Spleen (tissue), 11 donors: ENCODE measurements at regions not wholly inside any gene's neighbourhood (a gene's known extent, or its start where the extent isn't known, plus 50 kb on each side); places are given as distances from the start of the nearest gene placed in this dataset.

Source experiments
- DNase-seq: peaks from one replicate; pipeline ENCODE4 v3.0.0-alpha.2; 2020
- H3K27ac ChIP-seq, 8 donors: fragments of 200-600 bp; sonication (generic) in 7 of 8; 1 replicate in 4 of 8; 2 replicates in 4 of 8; pipeline versions ENCODE4 v1.5.0 to v1.8.0; 2016 to 2021; ENCODE audit warnings: inconsistent platforms in 4 of 8, mild to moderate bottlenecking in 4 of 8, moderate library complexity in 1 of 8
- H3K27me3 ChIP-seq, 7 donors: fragments of 200-600 bp; sonication (generic) in 6 of 7; replicated peaks in 1 of 7; 1 replicate in 4 of 7; 2 replicates in 3 of 7; pipeline versions ENCODE4 v1.5.0 to v1.8.0; 2016 to 2021; ENCODE audit warnings: inconsistent platforms in 3 of 7, mild to moderate bottlenecking in 1 of 7
- H3K36me3 ChIP-seq, 6 donors: fragments of 200-600 bp; sonication (generic) in 5 of 6; 1 replicate in 4 of 6; 2 replicates in 2 of 6; pipeline versions ENCODE4 v1.5.0 to v1.8.0; 2016 to 2021; ENCODE audit warnings: inconsistent platforms in 2 of 6
- H3K4me1 ChIP-seq, 6 donors: fragments of 200-600 bp; sonication (generic) in 5 of 6; 1 replicate in 3 of 6; 2 replicates in 3 of 6; pipeline versions ENCODE4 v1.5.0 to v1.8.0; 2016 to 2021; ENCODE audit warnings: inconsistent platforms in 3 of 6
- H3K4me3 ChIP-seq, 8 donors: fragments of 200-600 bp; sonication (generic) in 7 of 8; 1 replicate in 4 of 8; 2 replicates in 4 of 8; pipeline versions ENCODE4 v1.5.0 to v1.8.0; 2016 to 2021; ENCODE audit warnings: inconsistent platforms in 4 of 8, mild to moderate bottlenecking in 4 of 8, moderate library complexity in 2 of 8
- H3K9me3 ChIP-seq, 8 donors: fragments of 200-600 bp; sonication (generic) in 7 of 8; 1 replicate in 4 of 8; 2 replicates in 4 of 8; pipeline versions ENCODE4 v1.5.0 to v1.8.0; 2016 to 2021; ENCODE audit warnings: inconsistent platforms in 4 of 8
- CTCF ChIP-seq, 11 experiments: fragments of 200-600 bp in 7 of 11; fragments of 450-650 bp in 4 of 11; sonication (generic) in 4 of 11; IDR thresholded peaks in 8 of 11; conservative IDR thresholded peaks in 3 of 11; 1 replicate in 7 of 11; 2 replicates in 4 of 11; pipeline versions ENCODE4 v1.4.0 to v1.8.0; 2016 to 2021; ENCODE audit warnings: antibody characterized with exemption in 11 of 11, inconsistent platforms in 4 of 11, mild to moderate bottlenecking in 1 of 11
- POLR2A ChIP-seq, 3 donors: fragments of 450-650 bp; IDR thresholded peaks; one replicate each; pipeline ENCODE4 v1.5.1; 2017; ENCODE audit warnings: antibody characterized with exemption in 3 of 3, mild to moderate bottlenecking in 1 of 3
- POLR2AphosphoS5 ChIP-seq, 3 donors: sonication (generic); formaldehyde crosslinking; IDR thresholded peaks; one replicate each; pipeline ENCODE4 v1.5.1; 2017; ENCODE audit warnings: antibody characterized with exemption in 3 of 3
- WGBS, 5 donors: extraction: QIAGEN DNeasy Blood & Tissue Kit in 3 of 5; methylation state at CpG; one replicate each; pipeline versions ENCODE4 v1.1.5 to v1.1.7; 2013 to 2018; 5-methylcytosine and 5-hydroxymethylcytosine counted together
- intact Hi-C: fragments of 100-400 bp; cut with DNase I; formaldehyde crosslinking; loops from one replicate; pipeline ENCODE4 v1.15.0; 2023; ENCODE audit warnings: low total_unique reads
- donor health status: healthy with polysubstance abuse.
- donor health status: DM: no; HTN: no; CAD: no; lungs with moderate emphysema.
- donor health status: DM: no; HTN: no; CAD: no.
- donor health status: Bipolar disorder and iron deficiency.
- donor health status: healthy.
- donor health status: DM: no; HTN: no; CAD: no.
- donor health status: DM: yes; HTN: yes; CAD: no.

GRCh38 chr2:136310797-136311603 lies 193.1 kb upstream of the CXCR4 start:
- intact Hi-C loops, result no loop called here
- H3K27ac ChIP-seq, result no peak overlapping the region
- H3K4me1 ChIP-seq, result peaks cover 0 to 10% (median 2%) of the 10 kb centered on the region in 6 donors
- no peaks in the 10 kb centered on the region for H3K9me3 ChIP-seq
- H3K36me3 ChIP-seq, result no peaks in the 10 kb centered on the region
- H3K27me3 ChIP-seq, result peaks cover 0 to 3% (median 0%) of the 10 kb centered on the region in 7 donors
- TF ChIP-seq CTCF (IDR thresholded peaks at IDR 0.05 in 8 of 11, conservative IDR thresholded peaks at IDR 0.05 in 3 of 11) (no peak), POLR2A (IDR thresholded peaks at IDR 0.05) (no peak), POLR2AphosphoS5 (IDR thresholded peaks at IDR 0.05) (no peak)
- 57 to 70% (median 62%) methylated on average over 11 of the region's 11 CpGs for WGBS, 5 donors
- no peak overlapping the region for H3K4me3 ChIP-seq
- DNase-seq, result no peak

GRCh38 chr2:136310005-136310495 lies 192.1 kb upstream of the CXCR4 start:
- no peaks in the 10 kb centered on the region for H3K9me3 ChIP-seq
- 69 to 84% (median 77%) methylated on average over 10 of the region's 10 CpGs for WGBS, 5 donors
- DNase-seq, result no peak
- TF ChIP-seq POLR2A (IDR thresholded peaks at IDR 0.05) (no peak), CTCF (IDR thresholded peaks at IDR 0.05 in 8 of 11, conservative IDR thresholded peaks at IDR 0.05 in 3 of 11) (no peak), POLR2AphosphoS5 (IDR thresholded peaks at IDR 0.05) (no peak)
- no peak overlapping the region for H3K4me3 ChIP-seq
- peaks cover 0 to 17% (median 2%) of the 10 kb centered on the region in 6 donors for H3K4me1 ChIP-seq
- H3K27ac ChIP-seq, result no peak overlapping the region
- no peaks in the 10 kb centered on the region for H3K36me3 ChIP-seq
- intact Hi-C loops, result no loop called here
- peaks cover 0 to 3% (median 0%) of the 10 kb centered on the region in 7 donors for H3K27me3 ChIP-seq

GRCh38 chr2:136308611-136309010 lies 190.7 kb upstream of the CXCR4 start:
- DNase-seq, result no peak
- Histone ChIP-seq H3K9me3 (no peaks in the 10 kb centered on the region), H3K36me3 (no peaks in the 10 kb centered on the region), H3K27ac (no peak overlapping the region), H3K4me1 (peaks cover 0 to 17% (median 2%) of the 10 kb centered on the region in 6 donors), H3K4me3 (no peak overlapping the region), H3K27me3 (peaks cover 0 to 3% (median 0%) of the 10 kb centered on the region in 7 donors)
- WGBS, 5 donors, result 74 to 85% (median 78%) methylated on average over 1 of the region's 1 CpG
- TF ChIP-seq POLR2AphosphoS5 (IDR thresholded peaks at IDR 0.05) (no peak), CTCF (IDR thresholded peaks at IDR 0.05 in 8 of 11, conservative IDR thresholded peaks at IDR 0.05 in 3 of 11) (no peak), POLR2A (IDR thresholded peaks at IDR 0.05) (no peak)
- intact Hi-C loops, result no loop called here

GRCh38 chr2:136306836-136307235 lies 188.9 kb upstream of the CXCR4 start:
- intact Hi-C loops, result no loop called here
- Histone ChIP-seq H3K27me3 (peaks cover 0 to 3% (median 0%) of the 10 kb centered on the region in 7 donors), H3K4me3 (no peak overlapping the region), H3K4me1 (peaks cover 0 to 17% (median 2%) of the 10 kb centered on the region in 6 donors), H3K36me3 (no peaks in the 10 kb centered on the region), H3K27ac (no peak overlapping the region), H3K9me3 (no peaks in the 10 kb centered on the region)
- WGBS, 5 donors, result 82 to 97% (median 85%) methylated on average over 1 to 2 of the region's 2 CpGs
- DNase-seq, result no peak
- TF ChIP-seq CTCF (IDR thresholded peaks at IDR 0.05 in 8 of 11, conservative IDR thresholded peaks at IDR 0.05 in 3 of 11), result no peak
- TF ChIP-seq POLR2A (IDR thresholded peaks at IDR 0.05), result no peak
- TF ChIP-seq POLR2AphosphoS5 (IDR thresholded peaks at IDR 0.05), result no peak
